ENCODE measurements at regions not wholly inside any gene's neighbourhood (a gene's known extent, or its start where the extent isn't known, plus 50 kb on each side); places are given as distances from the start of the nearest gene placed in this dataset.

DNA sequence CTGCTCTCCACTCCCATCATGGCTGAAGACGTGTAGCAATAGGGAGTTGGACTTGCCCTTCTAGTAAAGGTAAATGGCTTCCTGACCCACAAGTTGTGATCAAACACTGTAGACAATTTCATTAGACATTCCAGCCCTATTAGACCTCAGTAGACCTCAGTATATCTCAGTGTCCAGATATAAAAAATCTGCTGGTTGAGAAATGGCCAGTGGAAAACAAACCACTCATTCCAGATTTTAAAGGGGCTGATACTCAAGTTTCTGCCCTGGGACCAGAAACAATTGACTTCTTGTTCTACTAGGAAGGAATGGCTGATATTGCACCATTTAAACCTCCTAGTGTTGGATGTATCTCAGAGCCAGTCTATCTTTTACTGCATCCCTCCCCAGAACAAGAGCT lies 613.2 kb downstream of the PDCD6IP start:
- no peak overlapping the region for H3K4me3 ChIP-seq (replicated peaks; ENCODE audit: low read depth, low read length)
- DNase-seq (ENCODE audit: low read depth), result no peak
- TF ChIP-seq, protein P1, sequence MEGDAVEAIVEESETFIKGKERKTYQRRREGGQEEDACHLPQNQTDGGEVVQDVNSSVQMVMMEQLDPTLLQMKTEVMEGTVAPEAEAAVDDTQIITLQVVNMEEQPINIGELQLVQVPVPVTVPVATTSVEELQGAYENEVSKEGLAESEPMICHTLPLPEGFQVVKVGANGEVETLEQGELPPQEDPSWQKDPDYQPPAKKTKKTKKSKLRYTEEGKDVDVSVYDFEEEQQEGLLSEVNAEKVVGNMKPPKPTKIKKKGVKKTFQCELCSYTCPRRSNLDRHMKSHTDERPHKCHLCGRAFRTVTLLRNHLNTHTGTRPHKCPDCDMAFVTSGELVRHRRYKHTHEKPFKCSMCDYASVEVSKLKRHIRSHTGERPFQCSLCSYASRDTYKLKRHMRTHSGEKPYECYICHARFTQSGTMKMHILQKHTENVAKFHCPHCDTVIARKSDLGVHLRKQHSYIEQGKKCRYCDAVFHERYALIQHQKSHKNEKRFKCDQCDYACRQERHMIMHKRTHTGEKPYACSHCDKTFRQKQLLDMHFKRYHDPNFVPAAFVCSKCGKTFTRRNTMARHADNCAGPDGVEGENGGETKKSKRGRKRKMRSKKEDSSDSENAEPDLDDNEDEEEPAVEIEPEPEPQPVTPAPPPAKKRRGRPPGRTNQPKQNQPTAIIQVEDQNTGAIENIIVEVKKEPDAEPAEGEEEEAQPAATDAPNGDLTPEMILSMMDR (IDR thresholded peaks at IDR 0.05; ENCODE audit: low read length, missing control alignments), result no peak

DNA sequence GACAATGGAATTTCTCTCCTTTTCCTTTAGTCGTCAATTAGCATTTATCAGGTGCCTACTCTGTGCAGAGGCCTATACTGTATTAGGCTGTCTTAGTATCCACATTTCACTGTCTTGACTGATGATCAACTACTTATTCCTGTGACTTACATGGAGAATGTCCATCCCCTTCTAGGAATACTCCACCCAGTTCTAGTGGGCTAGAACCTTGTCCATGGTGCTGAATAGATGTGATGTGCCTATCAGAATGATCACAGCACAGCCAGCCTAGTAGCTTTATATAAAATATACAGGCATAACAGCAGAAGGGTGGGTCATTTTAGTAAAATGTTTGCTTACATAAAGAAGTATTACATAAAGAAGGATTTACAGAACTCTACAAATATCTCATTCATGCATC lies 621.4 kb downstream of the PDCD6IP start:
- H3K4me3 ChIP-seq (replicated peaks; ENCODE audit: low read depth, low read length), result no peak overlapping the region
- peak; percentile 18 for DNase-seq (ENCODE audit: low read depth)
- TF ChIP-seq, protein P1 (IDR thresholded peaks at IDR 0.05; ENCODE audit: low read length, missing control alignments), result no peak

- TF ChIP-seq, protein P1 (IDR thresholded peaks at IDR 0.05; ENCODE audit: low read length, missing control alignments), result no peak
- DNase-seq (ENCODE audit: low read depth), result peak; percentile 1
- no peak overlapping the region for H3K4me3 ChIP-seq (replicated peaks; ENCODE audit: low read depth, low read length)
Measured at GRCh38 chr3:34421762-34422161, 623.3 kb downstream of the PDCD6IP start.

DNA sequence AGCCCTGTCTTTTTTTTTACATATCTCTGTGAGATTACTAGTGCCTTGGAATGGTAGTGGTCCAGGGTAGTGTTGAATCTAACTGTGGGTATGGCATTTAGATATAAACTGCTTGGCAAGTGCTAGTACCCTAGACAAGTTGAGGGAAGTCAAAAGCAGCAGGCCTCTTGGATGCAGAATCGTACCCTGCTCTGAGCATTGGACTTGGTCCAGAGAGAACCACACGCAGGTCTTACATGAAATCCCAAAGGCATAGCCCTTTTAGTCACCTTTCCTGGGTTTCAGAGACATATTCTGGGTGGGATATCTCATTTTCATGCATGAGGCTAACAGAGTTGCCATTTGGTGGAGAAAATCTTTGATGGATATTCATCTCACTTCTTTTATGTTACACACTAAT lies 641.4 kb downstream of the PDCD6IP start:
- DNase-seq (ENCODE audit: low read depth), result no peak
- no peak overlapping the region for H3K4me3 ChIP-seq (replicated peaks; ENCODE audit: low read depth, low read length)
- TF ChIP-seq, protein P1 (IDR thresholded peaks at IDR 0.05; ENCODE audit: low read length, missing control alignments), result no peak

DNA sequence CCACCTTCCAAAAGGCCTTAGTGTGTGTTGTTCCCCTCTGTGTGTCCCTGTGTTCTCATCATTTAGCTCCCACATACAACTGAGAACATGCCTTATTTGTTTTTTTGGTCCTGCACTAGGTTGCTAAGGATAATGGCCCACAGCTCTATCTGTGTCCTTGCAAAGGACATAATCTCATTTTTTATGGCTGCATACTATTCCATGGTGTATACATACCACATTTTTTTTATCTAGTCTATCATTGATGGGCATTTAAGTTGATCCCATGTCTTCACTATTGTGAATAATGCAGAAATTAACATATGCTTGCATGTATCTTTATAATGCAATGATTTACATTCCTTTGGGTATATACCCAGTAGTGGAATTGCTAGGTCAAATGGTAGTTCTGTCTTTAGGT lies 645.7 kb downstream of the PDCD6IP start:
- DNase-seq (ENCODE audit: low read depth), result no peak
- H3K4me3 ChIP-seq (replicated peaks; ENCODE audit: low read depth, low read length), result no peak overlapping the region
- TF ChIP-seq, protein P1 (IDR thresholded peaks at IDR 0.05; ENCODE audit: low read length, missing control alignments), result no peak

GRCh38 chr3:34449305-34449704 lies 650.9 kb downstream of the PDCD6IP start:
- no peak for DNase-seq (ENCODE audit: low read depth)
- TF ChIP-seq, protein P1 (IDR thresholded peaks at IDR 0.05; ENCODE audit: low read length, missing control alignments), result no peak
- H3K4me3 ChIP-seq (replicated peaks; ENCODE audit: low read depth, low read length), result no peak overlapping the region

- TF ChIP-seq, protein P1 (IDR thresholded peaks at IDR 0.05; ENCODE audit: low read length, missing control alignments), result no peak
- no peak overlapping the region for H3K4me3 ChIP-seq (replicated peaks; ENCODE audit: low read depth, low read length)
- DNase-seq (ENCODE audit: low read depth), result no peak
Measured at GRCh38 chr3:34463414-34463813, 665.0 kb downstream of the PDCD6IP start.

All from fibroblast of pulmonary artery (primary cell).